GM12878 (cell line): ENCODE measurements at regions not wholly inside any gene's neighbourhood (a gene's known extent, or its start where the extent isn't known, plus 50 kb on each side); places are given as distances from the start of the nearest gene placed in this dataset.

Experiments
- ATAC-seq: fragments of 200-7000 bp; cut with Tn5 transposase; 3 replicates; pipeline ENCODE4 v1.9.1; 2020; ENCODE audit warnings: mild to moderate bottlenecking, moderate library complexity
- BruUV-seq: library from RNA; stranded (reverse); fragments of 400-500 nt; replicated peaks from 2 replicates; lab custom pipeline; 2021; lab: Mats Ljungman, UMichigan
- CTCF ChIA-PET: fragments of 300-600 bp; sonication (Branson Sonifier 250); formaldehyde crosslinking; extraction: SDS; loops from one replicate; lab custom pipeline; 2021; ENCODE audit warnings: inconsistent platforms; lab: Yijun Ruan, JAX
- POLR2A ChIA-PET: fragments of 350-600 bp; formaldehyde crosslinking; extraction: SDS; loops from one replicate; lab custom pipeline; 2021; ENCODE audit warnings: inconsistent platforms; lab: Charles Lee
- RAD21 ChIA-PET: fragments of 300-600 bp; sonication (Branson Sonifier 250); formaldehyde crosslinking; loops from one replicate; lab custom pipeline; 2023; ENCODE audit warnings: antibody characterized with exemption; ENCODE audit not compliant: unreplicated experiment; lab: Charles Lee
- SMC1A ChIA-PET: fragments of 300-600 bp; sonication (Branson Sonifier 250); formaldehyde crosslinking; loops from one replicate; lab custom pipeline; 2023; ENCODE audit not compliant: unreplicated experiment, uncharacterized antibody; lab: Charles Lee
- DNase-seq: peaks from one replicate; pipeline ENCODE4 v3.0.0-alpha.2; 2011; ENCODE audit warnings: low read depth, low spot score
- FAIRE-seq: peaks from 3 replicates; lab custom pipeline; 2011; peaks lifted over from hg19 to GRCh38; lab: Jason Lieb, UNC
- H2AFZ ChIP-seq: 2 replicates; pipeline ENCODE4 v1.6.0; 2011; ENCODE audit warnings: low read depth, low read length, control low read depth; ENCODE audit not compliant: control insufficient read depth
- H3K27ac ChIP-seq: 2 replicates; pipeline ENCODE4 v1.5.1; 2011; ENCODE audit warnings: control low read depth; ENCODE audit not compliant: control insufficient read depth, insufficient read depth
- H3K27me3 ChIP-seq, 2 experiments: replicated peaks in 1 of 2; 2 replicates each; pipeline versions ENCODE4 v1.6.0 to v1.6.1; 2011; ENCODE audit warnings: low read length in 1 of 2; ENCODE audit not compliant: control insufficient read depth in 2 of 2, insufficient read depth in 2 of 2
- H3K36me3 ChIP-seq, 2 experiments: 2 replicates each; pipeline ENCODE4 v1.5.1; 2011; ENCODE audit warnings: low read length in 1 of 2; ENCODE audit not compliant: control insufficient read depth in 2 of 2, insufficient read depth in 2 of 2
- H3K4me1 ChIP-seq: 2 replicates; pipeline ENCODE4 v1.6.1; 2011; ENCODE audit warnings: mild to moderate bottlenecking, low read length, moderate library complexity, mixed read lengths; ENCODE audit not compliant: control insufficient read depth, insufficient read depth
- H3K4me2 ChIP-seq: 2 replicates; pipeline ENCODE4 v1.6.0; 2011; ENCODE audit warnings: control low read depth; ENCODE audit not compliant: control insufficient read depth, insufficient read depth
- H3K4me3 ChIP-seq: fragments of 200-600 bp; sonication (generic); 2 replicates; pipeline ENCODE4 v1.5.1; 2016
- H3K79me2 ChIP-seq: 2 replicates; pipeline ENCODE4 v1.6.0; 2011; ENCODE audit warnings: low read length; ENCODE audit not compliant: control insufficient read depth, insufficient read depth
- H3K9ac ChIP-seq: 2 replicates; pipeline ENCODE4 v1.8.0; 2011; ENCODE audit warnings: low read length, control low read depth, mixed read lengths; ENCODE audit not compliant: control insufficient read depth, insufficient read depth
- H3K9me3 ChIP-seq: replicated peaks from 3 replicates; pipeline ENCODE4 v1.5.1; 2011; ENCODE audit warnings: mild to moderate bottlenecking, low read length; ENCODE audit not compliant: control insufficient read depth, insufficient read depth
- H4K20me1 ChIP-seq: 2 replicates; pipeline ENCODE4 v1.6.0; 2011; ENCODE audit not compliant: control insufficient read depth, insufficient read depth
- ASH2L ChIP-seq: fragments of 300-600, 200-600 bp; sonication (generic); IDR thresholded peaks from 2 replicates; pipeline ENCODE4 v1.6.1; 2017; ENCODE audit warnings: low read depth, mild to moderate bottlenecking, borderline replicate concordance
- BRCA1 ChIP-seq: IDR thresholded peaks from 2 replicates; pipeline ENCODE4 v1.6.1; 2011; ENCODE audit warnings: low read depth, low read length, improper control_type of control experiment
- CBX5 ChIP-seq: sonication (generic); IDR thresholded peaks from 2 replicates; pipeline ENCODE4 v1.6.1; 2016; ENCODE audit warnings: low read depth, moderate library complexity, mild to moderate bottlenecking, inconsistent platforms
- EED ChIP-seq: sonication (generic); IDR thresholded peaks from 2 replicates; pipeline ENCODE4 v1.6.1; 2016; ENCODE audit warnings: antibody characterized with exemption, low read depth
- GATAD2B ChIP-seq: fragments of 450-650 bp; conservative IDR thresholded peaks from 2 replicates; pipeline ENCODE4 v1.6.1; 2017; ENCODE audit warnings: low read depth, mild to moderate bottlenecking, moderate library complexity
- HCFC1 ChIP-seq: fragments of 150-350 bp; IDR thresholded peaks from 2 replicates; pipeline ENCODE4 v1.6.1; 2014; ENCODE audit warnings: low read length
- IRF3 ChIP-seq: fragments of 450-650 bp; IDR thresholded peaks from 2 replicates; pipeline ENCODE4 v1.6.1; 2014; ENCODE audit warnings: mild to moderate bottlenecking
- MTA3 ChIP-seq: IDR thresholded peaks from 2 replicates; pipeline ENCODE4 v1.6.1; 2012; ENCODE audit warnings: low read length, inconsistent platforms, borderline replicate concordance
- RBBP5 ChIP-seq: fragments of 200-600 bp; sonication (generic); conservative IDR thresholded peaks from 2 replicates; pipeline ENCODE4 v1.6.1; 2016
- SIX5 ChIP-seq: IDR thresholded peaks from 2 replicates; pipeline ENCODE4 v1.6.1; 2011; ENCODE audit warnings: mild to moderate bottlenecking, low read depth, low read length, moderate library complexity; ENCODE audit not compliant: severe bottlenecking
- STAT1 ChIP-seq: fragments of 450-650 bp; conservative IDR thresholded peaks from 2 replicates; pipeline ENCODE4 v1.6.1; 2014; ENCODE audit warnings: antibody characterized with exemption, mild to moderate bottlenecking
- ZNF592 ChIP-seq: fragments of 450-650 bp; IDR thresholded peaks from 2 replicates; pipeline ENCODE4 v1.6.1; 2017; ENCODE audit warnings: mild to moderate bottlenecking, moderate library complexity
- WGBS: methylation state at CpG from one replicate; pipeline ENCODE4 v1.1.6; 2016; ENCODE audit warnings: low lambda C conversion rate; ENCODE audit not compliant: insufficient replicate concordance, insufficient coverage; ENCODE audit errors: missing lambda C conversion rate; 5-methylcytosine and 5-hydroxymethylcytosine counted together
- in situ Hi-C: fragments of 300-500 bp; cut with MboI; formaldehyde crosslinking; loops from 9 replicates; pipeline ENCODE4 v1.14.3; 2018; ENCODE audit warnings: mixed read lengths
- intact Hi-C: fragments of 100-400 bp; cut with micrococcal nuclease; formaldehyde crosslinking; loops from one replicate; pipeline ENCODE4 v1.14.2; 2022; ENCODE audit not compliant: unreplicated experiment

- Histone ChIP-seq H3K27me3 (no peaks in the 10 kb centered on the region), H3K27ac (no peak overlapping the region), H3K4me2 (no peak overlapping the region), H3K4me3 (no peak overlapping the region)
- BruUV-seq, result no TSS peak
- intact Hi-C loops, result no loop called here
- TF ChIP-seq RBBP5, result no peak
- no peak for TF ChIP-seq STAT1
- no peak for TF ChIP-seq EED
- no peak for TF ChIP-seq SIX5
- TF ChIP-seq HCFC1, result no peak
- no peak for TF ChIP-seq GATAD2B
- no peak for TF ChIP-seq ZNF592
- TF ChIP-seq IRF3, result no peak
- no peak for TF ChIP-seq CBX5
- no peak for TF ChIP-seq MTA3
- no peak for TF ChIP-seq BRCA1
- no peak for TF ChIP-seq ASH2L
- TF ChIP-seq, all 136 proteins: peak for 0
- H3K9ac ChIP-seq, result no peak overlapping the region
- no peaks in the 10 kb centered on the region for H3K36me3 ChIP-seq
- SMC1A ChIA-PET, result no interaction called here
- H3K79me2 ChIP-seq, result no peaks in the 10 kb centered on the region
- FAIRE-seq (no peak), ATAC-seq (no peak), DNase-seq (no peak)
- POLR2A ChIA-PET, result no interaction called here
- H2AFZ ChIP-seq, result no peak overlapping the region
- RAD21 ChIA-PET, result no interaction called here
- H4K20me1 ChIP-seq, result no peaks in the 10 kb centered on the region
- in situ Hi-C loops, result no loop called here
- CTCF ChIA-PET, result no interaction called here
- 45% methylated on average over 2 of the region's 2 CpGs for WGBS
- no peaks in the 10 kb centered on the region for H3K4me1 ChIP-seq
- H3K9me3 ChIP-seq, result no peaks in the 10 kb centered on the region
Measured at GRCh38 chr6:168223150-168223549, 96.4 kb downstream of the DACT2 start.
